IMR-90 (cell line): ENCODE measurements at regions not wholly inside any gene's neighbourhood (a gene's known extent, or its start where the extent isn't known, plus 50 kb on each side); places are given as distances from the start of the nearest gene placed in this dataset.

Source experiments
- ATAC-seq: fragments of 200-7000 bp; cut with Tn5 transposase; 2 replicates; pipeline ENCODE4 v1.9.1; 2020; ENCODE audit warnings: low read depth, mild to moderate bottlenecking, moderate library complexity
- BruUV-seq: library from RNA; stranded (reverse); fragments of 400-500 nt; replicated peaks from 2 replicates; lab custom pipeline; 2021; lab: Mats Ljungman, UMichigan
- CTCF ChIA-PET: fragments of 300-600 bp; formaldehyde crosslinking; extraction: SDS; loops from one replicate; lab custom pipeline; 2021; ENCODE audit warnings: antibody characterized with exemption; lab: Yijun Ruan, JAX
- POLR2A ChIA-PET: fragments of 300-600 bp; sonication (Branson Sonifier 250); formaldehyde crosslinking; loops from one replicate; lab custom pipeline; 2022; ENCODE audit warnings: antibody characterized with exemption; ENCODE audit not compliant: unreplicated experiment; lab: Charles Lee
- DNase-seq: peaks from one replicate; pipeline ENCODE4 v3.0.0; 2013
- H2AFZ ChIP-seq: replicated peaks from 2 replicates; pipeline ENCODE3; 2013; ENCODE audit warnings: low read length, mild to moderate bottlenecking; ENCODE audit not compliant: poor library complexity
- H2AK5ac ChIP-seq: 2 replicates; pipeline ENCODE4 v1.6.1; 2013; ENCODE audit warnings: low read depth, low read length, inconsistent platforms
- H2AK9ac ChIP-seq: replicated peaks from 2 replicates; pipeline ENCODE3; 2013; ENCODE audit warnings: mild to moderate bottlenecking, low read depth, low read length, moderate library complexity; ENCODE audit not compliant: poor library complexity
- H2BK120ac ChIP-seq: 2 replicates; pipeline ENCODE4 v1.6.1; 2013; ENCODE audit warnings: low read depth, low read length, inconsistent platforms
- H2BK15ac ChIP-seq: 3 replicates; pipeline ENCODE4 v1.6.1; 2013; ENCODE audit warnings: low read depth, low read length, inconsistent platforms
- H2BK20ac ChIP-seq: 2 replicates; pipeline ENCODE4 v1.6.1; 2013; ENCODE audit warnings: low read depth, mild to moderate bottlenecking, inconsistent platforms, low read length, moderate library complexity
- H2BK5ac ChIP-seq: 2 replicates; pipeline ENCODE4 v1.6.1; 2013; ENCODE audit warnings: mild to moderate bottlenecking, low read depth, low read length, inconsistent platforms; ENCODE audit not compliant: poor library complexity, severe bottlenecking
- H3K14ac ChIP-seq: replicated peaks from 2 replicates; pipeline ENCODE4 v1.6.1; 2013; ENCODE audit warnings: low read depth, low read length, inconsistent platforms
- H3K18ac ChIP-seq: 2 replicates; pipeline ENCODE4 v1.6.1; 2013; ENCODE audit warnings: low read depth, low read length, control low read depth
- H3K23ac ChIP-seq: 2 replicates; pipeline ENCODE4 v1.6.1; 2013; ENCODE audit warnings: low read depth, low read length, inconsistent platforms
- H3K27ac ChIP-seq: 2 replicates; pipeline ENCODE4 v1.5.1; 2013; ENCODE audit warnings: mild to moderate bottlenecking, control low read depth, low read length; ENCODE audit not compliant: insufficient read depth
- H3K27me3 ChIP-seq: 2 replicates; pipeline ENCODE4 v1.6.1; 2013; ENCODE audit warnings: low read length; ENCODE audit not compliant: control insufficient read depth, insufficient read depth
- H3K36me3 ChIP-seq: 2 replicates; pipeline ENCODE4 v1.6.1; 2013; ENCODE audit warnings: low read length, mixed read lengths; ENCODE audit not compliant: control insufficient read depth, insufficient read depth
- H3K4ac ChIP-seq: 2 replicates; pipeline ENCODE4 v1.6.1; 2013; ENCODE audit warnings: low read depth, low read length, inconsistent platforms
- H3K4me1 ChIP-seq: 2 replicates; pipeline ENCODE4 v1.6.1; 2013; ENCODE audit warnings: low read length, mixed read lengths; ENCODE audit not compliant: control insufficient read depth, insufficient read depth
- H3K4me2 ChIP-seq: 2 replicates; pipeline ENCODE4 v1.6.1; 2013; ENCODE audit warnings: low read depth, mild to moderate bottlenecking, control low read depth, low read length, moderate library complexity
- H3K4me3 ChIP-seq: 2 replicates; pipeline ENCODE4 v1.5.1; 2013; ENCODE audit warnings: low read depth, mild to moderate bottlenecking, control low read depth, low read length, moderate library complexity; ENCODE audit not compliant: insufficient read depth
- H3K56ac ChIP-seq: 2 replicates; pipeline ENCODE4 v1.6.1; 2013; ENCODE audit warnings: low read length, inconsistent platforms; ENCODE audit not compliant: insufficient read depth; ENCODE audit errors: extremely low read depth
- H3K79me1 ChIP-seq, 2 experiments: 2 replicates each; pipeline ENCODE4 v1.6.1; 2013; ENCODE audit warnings: low read length in 2 of 2, inconsistent platforms in 1 of 2, low read depth in 1 of 2
- H3K9ac ChIP-seq: 2 replicates; pipeline ENCODE4 v1.6.1; 2013; ENCODE audit warnings: low read depth, low read length, control low read depth
- H3K9me1 ChIP-seq: 2 replicates; pipeline ENCODE4 v1.6.1; 2013; ENCODE audit warnings: low read length, inconsistent platforms; ENCODE audit not compliant: insufficient read depth
- H3K9me3 ChIP-seq: 2 replicates; pipeline ENCODE4 v1.6.1; 2013; ENCODE audit warnings: low read length; ENCODE audit not compliant: control insufficient read depth, insufficient read depth
- H4K20me1 ChIP-seq: 2 replicates; pipeline ENCODE4 v1.6.1; 2013; ENCODE audit warnings: low read length, inconsistent platforms; ENCODE audit not compliant: insufficient read depth
- H4K5ac ChIP-seq: 2 replicates; pipeline ENCODE4 v1.6.1; 2013; ENCODE audit warnings: mild to moderate bottlenecking, low read depth, low read length, control low read depth
- H4K8ac ChIP-seq, 2 experiments: 2 replicates each; pipeline ENCODE4 v1.6.1; 2013; ENCODE audit warnings: low read depth in 2 of 2, low read length in 2 of 2, control low read depth in 1 of 2, inconsistent platforms in 1 of 2
- H4K91ac ChIP-seq: 2 replicates; pipeline ENCODE4 v1.6.1; 2013; ENCODE audit warnings: low read depth, low read length, inconsistent platforms; ENCODE audit not compliant: insufficient read depth
- CEBPB ChIP-seq: IDR thresholded peaks from 2 replicates; pipeline ENCODE4 v1.6.1; 2012; ENCODE audit warnings: low read depth, low read length, improper control_type of control experiment
- CHD1 ChIP-seq: IDR thresholded peaks from 2 replicates; pipeline ENCODE4 v1.6.1; 2012; ENCODE audit warnings: low read depth, low read length, improper control_type of control experiment
- MAFK ChIP-seq: IDR thresholded peaks from 2 replicates; pipeline ENCODE4 v1.6.1; 2012; ENCODE audit warnings: low read depth, low read length, improper control_type of control experiment
- MAZ ChIP-seq: IDR thresholded peaks from 2 replicates; pipeline ENCODE4 v1.6.1; 2012; ENCODE audit warnings: low read depth, mild to moderate bottlenecking, low read length, improper control_type of control experiment, moderate library complexity, borderline replicate concordance
- NFE2L2 ChIP-seq: fragments of 150-350 bp; IDR thresholded peaks from 2 replicates; pipeline ENCODE4 v1.6.1; 2016; ENCODE audit warnings: low read depth, mild to moderate bottlenecking, low read length
- POLR2A ChIP-seq: IDR thresholded peaks from 2 replicates; pipeline ENCODE4 v1.6.1; 2012; ENCODE audit warnings: mild to moderate bottlenecking, low read depth, low read length
- RAD21 ChIP-seq: IDR thresholded peaks from 2 replicates; pipeline ENCODE4 v1.6.1; 2012; ENCODE audit warnings: low read length, improper control_type of control experiment
- RFX5 ChIP-seq: IDR thresholded peaks from 2 replicates; pipeline ENCODE4 v1.8.0; 2012; ENCODE audit warnings: low read depth, mild to moderate bottlenecking, low read length, moderate library complexity
- SMC3 ChIP-seq: fragments of 150-350 bp; IDR thresholded peaks from 2 replicates; pipeline ENCODE4 v1.6.1; 2016; ENCODE audit warnings: low read depth, mild to moderate bottlenecking, antibody characterized with exemption, low read length, moderate library complexity
- USF2 ChIP-seq: fragments of 150-350 bp; IDR thresholded peaks from 2 replicates; pipeline ENCODE4 v1.6.1; 2017; ENCODE audit warnings: mild to moderate bottlenecking, antibody characterized with exemption, low read length, low read depth
- WGBS, 2 experiments: methylation state at CpG; one replicate each; pipeline versions ENCODE4 v1.1.5 to v1.1.7; 2013; ENCODE audit warnings: missing lambda C conversion rate in 2 of 2; ENCODE audit not compliant: insufficient read length in 1 of 2; ENCODE audit errors: extremely low coverage in 2 of 2; 5-methylcytosine and 5-hydroxymethylcytosine counted together
- dilution Hi-C: fragments of 300-500 bp; cut with HindIII; formaldehyde crosslinking; loops from one replicate; pipeline ENCODE4 v1.14.3; 2018; ENCODE audit warnings: low sequenced_read_pairs; ENCODE audit not compliant: unreplicated experiment
- in situ Hi-C: fragments of 300-500 bp; cut with MboI; formaldehyde crosslinking; loops from 3 replicates; pipeline ENCODE4 v1.14.3; 2019; ENCODE audit warnings: low sequenced_read_pairs, inconsistent platforms, mixed read lengths
- intact Hi-C: fragments of 100-400 bp; cut with micrococcal nuclease; formaldehyde crosslinking; loops from 2 replicates; pipeline ENCODE4 v1.10.0; 2022

DNA sequence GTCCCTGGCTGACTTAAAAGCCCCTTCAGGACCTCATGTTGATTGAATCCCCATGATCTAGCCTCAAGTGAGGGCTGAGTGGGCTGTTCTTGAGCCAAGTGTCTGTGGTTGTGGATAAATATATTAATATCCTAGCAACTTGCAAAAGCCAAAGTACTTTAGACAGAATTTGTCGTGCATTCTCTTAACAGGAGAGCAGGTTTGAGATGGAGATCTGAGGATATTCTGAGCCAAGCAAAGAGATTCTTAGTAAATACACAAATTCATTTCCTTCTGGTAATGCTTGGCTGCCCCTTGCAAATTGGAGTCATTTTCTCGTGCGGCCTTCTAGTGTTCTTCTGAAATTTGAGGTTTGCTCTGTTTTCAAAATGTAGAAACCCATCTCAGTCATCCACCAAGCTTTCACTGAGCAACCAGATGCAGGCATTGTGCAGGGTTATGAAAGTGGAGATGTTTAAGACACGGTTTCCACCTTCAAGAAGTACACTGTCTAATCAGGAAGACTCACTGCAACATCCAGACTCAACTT, 242.1 kb upstream of the JUN start:
- H3K18ac ChIP-seq: peak overlapping the region; percentile 55
- peak overlapping the region; percentile 84 for H2BK120ac ChIP-seq
- H4K20me1 ChIP-seq: no peaks in the 10 kb centered on the region
- peak; percentile 47 for DNase-seq
- peak overlapping the region; percentile 89 for H2BK20ac ChIP-seq
- ChIA-PET POLR2A (no interaction called here), CTCF (no interaction called here)
- peak overlapping the region; percentile 51; the same call in 1 of the 2 replicates for H4K91ac ChIP-seq
- H3K27ac ChIP-seq: peak overlapping the region; percentile 54; the same call in 1 of the 2 replicates
- no peak overlapping the region for H3K4me3 ChIP-seq
- WGBS, 2 experiments: no CpG with 5 or more reads among the region's 4 CpGs
- in situ Hi-C loops: no loop called here
- H3K23ac ChIP-seq: no peak overlapping the region
- BruUV-seq: no TSS peak
- H2BK15ac ChIP-seq: peak overlapping the region; percentile 70; the same call in 1 of the 3 replicates
- H3K14ac ChIP-seq: peak overlapping the region; percentile 57; the same call in 1 of the 2 replicates
- no peak overlapping the region for H2AFZ ChIP-seq
- H2AK9ac ChIP-seq: no peak overlapping the region
- ATAC-seq: no peak
- no peaks in the 10 kb centered on the region for H3K79me1 ChIP-seq
- peak overlapping the region; percentile 2 for H2BK5ac ChIP-seq
- no peaks in the 10 kb centered on the region for H3K9me3 ChIP-seq
- peaks cover 14% of the 10 kb centered on the region for H3K4me1 ChIP-seq
- no peak overlapping the region for H3K9ac ChIP-seq
- H3K4me2 ChIP-seq: no peak overlapping the region
- H4K5ac ChIP-seq: peak overlapping the region; percentile 55
- peak overlapping the region; percentile 23 to 64 for H4K8ac ChIP-seq
- peaks cover 15% of the 10 kb centered on the region; the same call in 1 of the 2 replicates for H3K9me1 ChIP-seq
- 0 out of 2 replicates have a peak overlapping the region, but pooled peaks have one; percentile 3 for H3K56ac ChIP-seq
- no peaks in the 10 kb centered on the region for H3K36me3 ChIP-seq
- no peaks in the 10 kb centered on the region for H3K27me3 ChIP-seq
- TF ChIP-seq POLR2A (no peak), RFX5 (no peak), SMC3 (no peak), USF2 (no peak), CEBPB (no peak), MAZ (no peak), MAFK (no peak), RAD21 (no peak), NFE2L2 (no peak), CHD1 (no peak)
- peak overlapping the region; percentile 77 for H3K4ac ChIP-seq
- intact Hi-C loops: loop anchor here (5.0 kb wide), 1 partner anchor 124 kb away; no protein-coding TSS in a partner anchor
- dilution Hi-C loops: no loop called here
- H2AK5ac ChIP-seq: peak overlapping the region; percentile 80
